Uterus (tissue), 3 donors: ENCODE measurements at regions not wholly inside any gene's neighbourhood (a gene's known extent, or its start where the extent isn't known, plus 50 kb on each side); places are given as distances from the start of the nearest gene placed in this dataset.

ENCODE experiments used
- DNase-seq, 2 donors: peaks; one replicate each; pipeline ENCODE4 v3.0.0-alpha.2; 2019 to 2020
- H3K27ac ChIP-seq, 2 donors: fragments of 200-600 bp; sonication (generic); 1 replicate in 1 of 2; 2 replicates in 1 of 2; pipeline ENCODE4 v1.5.1; 2016 to 2018
- H3K27me3 ChIP-seq, 2 donors: fragments of 200-600 bp; sonication (generic); one replicate each; pipeline ENCODE4 v1.5.1; 2018 to 2019; ENCODE audit warnings: control low read depth in 1 of 2
- H3K36me3 ChIP-seq, 2 donors: fragments of 200-600 bp; sonication (generic); one replicate each; pipeline ENCODE4 v1.5.1; 2019; ENCODE audit warnings: control low read depth in 1 of 2
- H3K4me1 ChIP-seq, 2 donors: fragments of 200-600 bp; sonication (generic); one replicate each; pipeline ENCODE4 v1.5.1; 2018 to 2019; ENCODE audit warnings: control low read depth in 1 of 2
- H3K4me3 ChIP-seq, 2 donors: fragments of 200-600 bp; sonication (generic); 1 replicate in 1 of 2; 2 replicates in 1 of 2; pipeline ENCODE4 v1.5.1; 2018 to 2019; ENCODE audit warnings: mild to moderate bottlenecking in 1 of 2
- H3K9me3 ChIP-seq, 2 donors: fragments of 200-600 bp; sonication (generic); one replicate each; pipeline ENCODE4 v1.5.1; 2019; ENCODE audit warnings: control low read depth in 1 of 2
- POLR2A ChIP-seq, 2 donors: fragments of 450-650 bp; IDR thresholded peaks; one replicate each; pipeline ENCODE4 v1.6.1; 2016; ENCODE audit warnings: antibody characterized with exemption in 2 of 2, mild to moderate bottlenecking in 1 of 2, moderate library complexity in 1 of 2
- intact Hi-C: fragments of 100-400 bp; cut with DNase I; formaldehyde crosslinking; loops from one replicate; pipeline ENCODE4 v1.15.1; 2023; ENCODE audit warnings: low total_unique reads
- TF ChIP-seq, protein P1 (sequence below), 4 experiments: fragments of 200-600 bp in 2 of 4; fragments of 450-650 bp in 2 of 4; sonication (generic) in 2 of 4; IDR thresholded peaks; one replicate each; pipeline ENCODE4 v1.5.1; 2016 to 2019; ENCODE audit warnings: antibody characterized with exemption in 4 of 4, mild to moderate bottlenecking in 2 of 4, moderate library complexity in 1 of 4
- donor health status: DM: yes; HTN: yes; CAD: no.

DNA sequence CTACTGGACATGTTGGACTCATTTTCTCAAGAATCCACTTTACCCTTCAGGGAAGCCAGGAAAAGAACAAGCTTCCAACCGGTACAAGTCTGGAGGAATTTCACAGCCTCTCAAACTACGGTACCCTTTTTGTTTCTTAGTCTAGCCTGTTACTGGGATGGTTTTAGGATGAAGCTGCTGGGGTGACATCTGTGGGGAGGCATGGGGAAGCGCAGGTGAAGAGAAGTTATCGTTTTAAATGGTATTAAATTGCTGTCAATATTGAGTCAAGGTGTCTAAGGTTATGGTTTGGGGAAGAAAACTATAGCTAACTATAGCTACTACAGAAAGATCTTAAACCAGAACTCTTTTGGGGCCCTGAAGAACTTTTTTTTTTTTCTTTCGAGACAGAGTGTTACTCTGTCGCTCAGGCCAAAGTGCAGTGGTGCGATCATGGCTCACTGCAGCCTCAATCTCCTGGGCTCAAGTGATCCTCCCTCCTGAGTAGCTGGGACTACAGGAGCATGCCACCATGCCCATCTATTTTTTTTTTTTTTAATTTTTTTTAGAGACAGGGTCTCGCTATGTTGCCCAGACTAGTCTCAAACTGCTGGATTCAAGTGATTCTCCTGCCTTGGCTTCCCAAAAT lies 128.7 kb downstream of the RIN2 start:
- H3K27me3 ChIP-seq: no peaks in the 10 kb centered on the region
- H3K4me1 ChIP-seq: peaks cover 0 to 5% of the 10 kb centered on the region in 2 donors
- intact Hi-C loops: no loop called here
- peak overlapping the region; percentile 82 to 89 for H3K27ac ChIP-seq
- H3K4me3 ChIP-seq: no peak overlapping the region
- H3K9me3 ChIP-seq: no peaks in the 10 kb centered on the region
- TF ChIP-seq POLR2A (IDR thresholded peaks at IDR 0.05): no peak
- TF ChIP-seq, protein P1, sequence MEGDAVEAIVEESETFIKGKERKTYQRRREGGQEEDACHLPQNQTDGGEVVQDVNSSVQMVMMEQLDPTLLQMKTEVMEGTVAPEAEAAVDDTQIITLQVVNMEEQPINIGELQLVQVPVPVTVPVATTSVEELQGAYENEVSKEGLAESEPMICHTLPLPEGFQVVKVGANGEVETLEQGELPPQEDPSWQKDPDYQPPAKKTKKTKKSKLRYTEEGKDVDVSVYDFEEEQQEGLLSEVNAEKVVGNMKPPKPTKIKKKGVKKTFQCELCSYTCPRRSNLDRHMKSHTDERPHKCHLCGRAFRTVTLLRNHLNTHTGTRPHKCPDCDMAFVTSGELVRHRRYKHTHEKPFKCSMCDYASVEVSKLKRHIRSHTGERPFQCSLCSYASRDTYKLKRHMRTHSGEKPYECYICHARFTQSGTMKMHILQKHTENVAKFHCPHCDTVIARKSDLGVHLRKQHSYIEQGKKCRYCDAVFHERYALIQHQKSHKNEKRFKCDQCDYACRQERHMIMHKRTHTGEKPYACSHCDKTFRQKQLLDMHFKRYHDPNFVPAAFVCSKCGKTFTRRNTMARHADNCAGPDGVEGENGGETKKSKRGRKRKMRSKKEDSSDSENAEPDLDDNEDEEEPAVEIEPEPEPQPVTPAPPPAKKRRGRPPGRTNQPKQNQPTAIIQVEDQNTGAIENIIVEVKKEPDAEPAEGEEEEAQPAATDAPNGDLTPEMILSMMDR (IDR thresholded peaks at IDR 0.05): no peak
- no peak for DNase-seq
- H3K36me3 ChIP-seq: no peaks in the 10 kb centered on the region

DNA sequence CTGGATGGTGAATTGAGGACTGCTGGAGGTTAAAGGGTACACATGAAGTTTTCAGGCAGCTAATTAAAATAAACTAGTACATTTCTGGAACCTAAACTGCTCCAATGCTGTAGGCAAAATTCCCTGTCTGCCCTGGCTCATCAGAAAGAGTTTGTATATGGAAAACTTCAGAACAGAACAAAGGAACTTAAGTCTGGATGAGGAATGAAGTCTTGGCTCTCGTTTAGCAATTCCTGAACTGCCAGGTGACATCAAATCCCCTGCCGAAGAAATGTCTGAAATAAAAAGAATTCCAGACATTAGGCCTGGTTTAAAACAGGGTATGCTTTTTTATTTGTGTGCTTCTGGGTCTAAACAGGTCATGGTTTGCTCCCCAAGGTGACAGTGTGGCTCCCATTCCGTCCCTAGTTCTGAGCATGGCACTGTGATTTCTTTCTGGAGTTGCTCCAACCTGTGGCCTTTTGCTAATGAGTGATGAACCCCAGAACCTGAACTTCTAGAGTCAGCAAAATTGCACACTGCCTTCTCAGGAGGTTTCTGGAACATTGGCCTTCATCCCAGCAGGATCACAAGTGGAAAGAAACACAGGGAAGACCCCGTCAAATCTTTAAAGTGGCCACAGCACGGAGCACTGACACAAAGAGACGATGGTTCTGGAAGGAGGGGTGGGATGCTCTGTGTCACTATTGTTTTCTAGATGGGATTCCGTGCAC lies 129.4 kb upstream of the NAA20 start:
- intact Hi-C loops: no loop called here
- Histone ChIP-seq H3K9me3 (no peaks in the 10 kb centered on the region), H3K4me3 (no peak overlapping the region), H3K4me1 (peaks cover 0 to 5% of the 10 kb centered on the region in 2 donors), H3K36me3 (no peaks in the 10 kb centered on the region), H3K27me3 (no peaks in the 10 kb centered on the region), H3K27ac (peak overlapping the region; percentile 82 to 89)
- DNase-seq: no peak
- no peak for TF ChIP-seq POLR2A (IDR thresholded peaks at IDR 0.05)
- TF ChIP-seq, protein P1 (IDR thresholded peaks at IDR 0.05): no peak

DNA sequence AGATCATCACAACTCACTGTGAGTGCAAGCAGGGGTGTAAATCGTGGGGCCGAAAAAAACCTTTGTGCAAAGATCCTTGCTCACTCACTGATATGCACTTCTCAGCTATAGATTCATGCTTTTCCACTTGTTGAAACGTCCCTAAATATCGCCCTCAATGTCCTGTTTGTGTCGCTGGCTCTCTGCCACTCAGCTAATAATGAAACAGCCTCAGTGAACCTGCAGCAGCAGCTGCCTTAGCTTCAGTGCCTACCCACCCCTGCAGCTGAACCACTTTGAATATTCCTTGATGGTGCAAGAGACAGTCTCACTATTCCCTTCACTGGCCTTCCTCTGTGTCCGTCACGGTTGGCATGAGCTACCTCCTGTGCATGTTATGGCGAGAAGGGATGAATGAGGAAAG lies 128.9 kb upstream of the NAA20 start:
- peak in 1 of 2 donors; percentile 21 for DNase-seq

GRCh38 chr20:19889011-19889953 lies 127.9 kb upstream of the NAA20 start:
- TF ChIP-seq, protein P1 (IDR thresholded peaks at IDR 0.05): peak in 1 of 4 experiments; percentile 1
- peak in 1 of 2 donors; percentile 19 for TF ChIP-seq POLR2A (IDR thresholded peaks at IDR 0.05)
- H3K9me3 ChIP-seq: no peaks in the 10 kb centered on the region
- peak overlapping the region; percentile 82 to 89 for H3K27ac ChIP-seq
- H3K27me3 ChIP-seq: no peaks in the 10 kb centered on the region
- peak overlapping the region; percentile 16 to 18 for H3K4me3 ChIP-seq
- peaks cover 0 to 5% of the 10 kb centered on the region in 2 donors for H3K4me1 ChIP-seq
- H3K36me3 ChIP-seq: no peaks in the 10 kb centered on the region
- intact Hi-C loops: no loop called here
- DNase-seq: peak; percentile 37 to 60

More for the DNA sequence above, 128.9 kb upstream of the NAA20 start:
- Histone ChIP-seq H3K27ac (peak overlapping the region; percentile 82 to 89), H3K36me3 (no peaks in the 10 kb centered on the region), H3K4me1 (peaks cover 0 to 5% of the 10 kb centered on the region in 2 donors), H3K4me3 (no peak overlapping the region), H3K27me3 (no peaks in the 10 kb centered on the region), H3K9me3 (no peaks in the 10 kb centered on the region)
- intact Hi-C loops: no loop called here
- TF ChIP-seq, protein P1 (IDR thresholded peaks at IDR 0.05): no peak
- TF ChIP-seq POLR2A (IDR thresholded peaks at IDR 0.05): no peak
